ENCODE measurements at regions not wholly inside any gene's neighbourhood (a gene's known extent, or its start where the extent isn't known, plus 50 kb on each side); places are given as distances from the start of the nearest gene placed in this dataset.

- no peak overlapping the region for H3K4me2 ChIP-seq (ENCODE audit: control insufficient read depth, extremely low read depth, insufficient read depth, low read depth, low read length)
- FAIRE-seq (no peak), DNase-seq (ENCODE audit: low read depth, low spot score) (no peak)
- no peaks in the 10 kb centered on the region for H3K79me2 ChIP-seq (ENCODE audit: control insufficient read depth, insufficient read depth, low read length)
- TF ChIP-seq CTCF (optimal IDR thresholded peaks at IDR 0.05 in 1 of 3, IDR thresholded peaks at IDR 0.05 in 1 of 3, conservative IDR thresholded peaks at IDR 0.05 in 1 of 3; ENCODE audit: extremely low read depth in 1 of 3, insufficient read depth in 2 of 3, low read length in 3 of 3) (no peak), EZH2 (IDR thresholded peaks at IDR 0.05; ENCODE audit: low read length) (no peak)
- H3K36me3 ChIP-seq (ENCODE audit: control insufficient read depth in 2 of 2, extremely low read depth in 1 of 2, insufficient read depth in 2 of 2, low read length in 2 of 2) = no peaks in the 10 kb centered on the region
- H3K9me3 ChIP-seq (ENCODE audit: control insufficient read depth, low read depth, low read length) = no peaks in the 10 kb centered on the region
- H3K27me3 ChIP-seq (ENCODE audit: control insufficient read depth, extremely low read depth, insufficient read depth, low read length) = no peaks in the 10 kb centered on the region
- dilution Hi-C loops (cut with MboI; ENCODE audit: extremely low pct_ligation_motif_present, low sequenced_read_pairs) = no loop called here
- no peaks in the 10 kb centered on the region for H4K20me1 ChIP-seq (ENCODE audit: control insufficient read depth, extremely low read depth, insufficient read depth, low read length)
- no peak overlapping the region for H3K4me3 ChIP-seq (ENCODE audit: control insufficient read depth in 2 of 3, extremely low read depth in 1 of 3, insufficient read depth in 2 of 3, low read depth in 1 of 3, low read length in 3 of 3)
- no peak overlapping the region for H2AFZ ChIP-seq (ENCODE audit: control insufficient read depth, low read length)
- no peaks in the 10 kb centered on the region for H3K4me1 ChIP-seq (ENCODE audit: control insufficient read depth, extremely low read depth, insufficient read depth, low read length)
- H3K9me1 ChIP-seq (ENCODE audit: control insufficient read depth, extremely low read depth, insufficient read depth, low read length) = no peaks in the 10 kb centered on the region
- no peak overlapping the region for H3K9ac ChIP-seq (ENCODE audit: control insufficient read depth, extremely low read depth, insufficient read depth, low read length)
- no peak overlapping the region for H3K27ac ChIP-seq (ENCODE audit: control insufficient read depth, insufficient read depth, low read length)
Measured at GRCh38 chr11:109799604-109800003, 293.6 kb upstream of the ZC3H12C start.

GRCh38 chr11:109804911-109805310 is 288.3 kb upstream of the ZC3H12C start:
- no peaks in the 10 kb centered on the region for H3K4me1 ChIP-seq (ENCODE audit: control insufficient read depth, extremely low read depth, insufficient read depth, low read length)
- no peak overlapping the region for H2AFZ ChIP-seq (ENCODE audit: control insufficient read depth, low read length)
- H4K20me1 ChIP-seq (ENCODE audit: control insufficient read depth, extremely low read depth, insufficient read depth, low read length) = no peaks in the 10 kb centered on the region
- H3K27ac ChIP-seq (ENCODE audit: control insufficient read depth, insufficient read depth, low read length) = no peak overlapping the region
- H3K9ac ChIP-seq (ENCODE audit: control insufficient read depth, extremely low read depth, insufficient read depth, low read length) = no peak overlapping the region
- H3K27me3 ChIP-seq (ENCODE audit: control insufficient read depth, extremely low read depth, insufficient read depth, low read length) = no peaks in the 10 kb centered on the region
- H3K36me3 ChIP-seq (ENCODE audit: control insufficient read depth in 2 of 2, extremely low read depth in 1 of 2, insufficient read depth in 2 of 2, low read length in 2 of 2) = no peaks in the 10 kb centered on the region
- no peak for TF ChIP-seq CTCF (optimal IDR thresholded peaks at IDR 0.05 in 1 of 3, IDR thresholded peaks at IDR 0.05 in 1 of 3, conservative IDR thresholded peaks at IDR 0.05 in 1 of 3; ENCODE audit: extremely low read depth in 1 of 3, insufficient read depth in 2 of 3, low read length in 3 of 3)
- TF ChIP-seq EZH2 (IDR thresholded peaks at IDR 0.05; ENCODE audit: low read length) = no peak
- dilution Hi-C loops (cut with MboI; ENCODE audit: extremely low pct_ligation_motif_present, low sequenced_read_pairs) = no loop called here
- no peaks in the 10 kb centered on the region for H3K9me1 ChIP-seq (ENCODE audit: control insufficient read depth, extremely low read depth, insufficient read depth, low read length)
- H3K9me3 ChIP-seq (ENCODE audit: control insufficient read depth, low read depth, low read length) = no peaks in the 10 kb centered on the region
- FAIRE-seq (no peak), DNase-seq (ENCODE audit: low read depth, low spot score) (no peak)
- H3K79me2 ChIP-seq (ENCODE audit: control insufficient read depth, insufficient read depth, low read length) = no peaks in the 10 kb centered on the region
- H3K4me2 ChIP-seq (ENCODE audit: control insufficient read depth, extremely low read depth, insufficient read depth, low read depth, low read length) = no peak overlapping the region
- H3K4me3 ChIP-seq (ENCODE audit: control insufficient read depth in 2 of 3, extremely low read depth in 1 of 3, insufficient read depth in 2 of 3, low read depth in 1 of 3, low read length in 3 of 3) = no peak overlapping the region
